Tibial artery (tissue), 4 donors: ENCODE measurements at regions not wholly inside any gene's neighbourhood (a gene's known extent, or its start where the extent isn't known, plus 50 kb on each side); places are given as distances from the start of the nearest gene placed in this dataset.
A peak's percentile ranks its signal among the peaks of the same experiment; 100 is the strongest.

ENCODE experiments used
- DNase-seq, 2 donors: peaks; one replicate each; pipeline ENCODE4 v3.0.0-alpha.2; 2019
- H3K27ac ChIP-seq, 2 donors: fragments of 200-600 bp; sonication (generic) in 1 of 2; 1 replicate in 1 of 2; 2 replicates in 1 of 2; pipeline ENCODE4 v1.5.1; 2018 to 2019; ENCODE audit warnings: mild to moderate bottlenecking in 1 of 2
- H3K27me3 ChIP-seq, 2 donors: fragments of 200-600 bp; sonication (generic) in 1 of 2; one replicate each; pipeline versions ENCODE4 v1.5.1 to v1.6.0; 2016 to 2019
- H3K36me3 ChIP-seq, 3 donors: fragments of 200-600 bp; sonication (generic) in 2 of 3; one replicate each; pipeline ENCODE4 v1.5.1; 2016 to 2019; ENCODE audit warnings: mild to moderate bottlenecking in 2 of 3
- H3K4me1 ChIP-seq, 4 donors: fragments of 200-600 bp; sonication (generic) in 2 of 4; 1 replicate in 3 of 4; 2 replicates in 1 of 4; pipeline ENCODE4 v1.5.1; 2016 to 2019
- H3K4me3 ChIP-seq, 2 donors: fragments of 200-600 bp; sonication (generic) in 1 of 2; 1 replicate in 1 of 2; 2 replicates in 1 of 2; pipeline ENCODE4 v1.5.1; 2018 to 2019; ENCODE audit warnings: mild to moderate bottlenecking in 2 of 2
- H3K9me3 ChIP-seq, 3 donors: fragments of 200-600 bp; sonication (generic) in 1 of 3; one replicate each; pipeline ENCODE4 v1.5.1; 2016 to 2019
- CTCF ChIP-seq, 2 experiments: fragments of 200-600 bp in 1 of 2; fragments of 450-650 bp in 1 of 2; IDR thresholded peaks; one replicate each; pipeline ENCODE4 v1.5.1; 2017 to 2019; ENCODE audit warnings: antibody characterized with exemption in 2 of 2, mild to moderate bottlenecking in 1 of 2, moderate library complexity in 1 of 2
- intact Hi-C: fragments of 100-400 bp; cut with DNase I; formaldehyde crosslinking; loops from one replicate; pipeline ENCODE4 v1.15.0; 2023; ENCODE audit warnings: low total_unique reads

- no peak for DNase-seq
- Histone ChIP-seq H3K27ac (no peak overlapping the region), H3K4me3 (no peak overlapping the region), H3K4me1 (peaks cover 0 to 9% (median 9%) of the 10 kb centered on the region in 4 donors), H3K9me3 (no peaks in the 10 kb centered on the region), H3K27me3 (peaks cover 0 to 6% of the 10 kb centered on the region in 2 donors), H3K36me3 (no peaks in the 10 kb centered on the region)
- intact Hi-C loops: no loop called here
- no peak for TF ChIP-seq CTCF (IDR thresholded peaks at IDR 0.05)
These were observed 70.6 kb upstream of the SLC24A4 start for GRCh38 chr14:92252323-92252722.

GRCh38 chr14:92253381-92253894, 69.5 kb upstream of the SLC24A4 start:
- H3K36me3 ChIP-seq: no peaks in the 10 kb centered on the region
- H3K9me3 ChIP-seq: no peaks in the 10 kb centered on the region
- no peak for DNase-seq
- peaks cover 0 to 9% (median 9%) of the 10 kb centered on the region in 4 donors for H3K4me1 ChIP-seq
- TF ChIP-seq CTCF (IDR thresholded peaks at IDR 0.05): no peak
- peaks cover 0 to 8% of the 10 kb centered on the region in 2 donors for H3K27me3 ChIP-seq
- intact Hi-C loops: no loop called here
- H3K27ac ChIP-seq: no peak overlapping the region
- H3K4me3 ChIP-seq: no peak overlapping the region

GRCh38 chr14:92254786-92255185, 68.2 kb upstream of the SLC24A4 start:
- peak overlapping the region; percentile 5 to 25 for H3K4me3 ChIP-seq
- TF ChIP-seq CTCF (IDR thresholded peaks at IDR 0.05): peak; percentile 7 to 10
- no peaks in the 10 kb centered on the region for H3K36me3 ChIP-seq
- H3K27me3 ChIP-seq: peaks cover 0 to 8% of the 10 kb centered on the region in 2 donors
- intact Hi-C loops: no loop called here
- peaks cover 0 to 9% (median 9%) of the 10 kb centered on the region in 4 donors for H3K4me1 ChIP-seq
- DNase-seq: peak; percentile 52 to 69
- H3K27ac ChIP-seq: no peak overlapping the region
- no peaks in the 10 kb centered on the region for H3K9me3 ChIP-seq

- DNase-seq: no peak
- H3K9me3 ChIP-seq: no peaks in the 10 kb centered on the region
- H3K36me3 ChIP-seq: no peaks in the 10 kb centered on the region
- H3K27ac ChIP-seq: no peak overlapping the region
- intact Hi-C loops: no loop called here
- peaks cover 0 to 15% (median 9%) of the 10 kb centered on the region in 4 donors for H3K4me1 ChIP-seq
- peaks cover 0 to 8% of the 10 kb centered on the region in 2 donors for H3K27me3 ChIP-seq
- no peak overlapping the region for H3K4me3 ChIP-seq
- no peak for TF ChIP-seq CTCF (IDR thresholded peaks at IDR 0.05)
These were observed 64.0 kb upstream of the SLC24A4 start for GRCh38 chr14:92258934-92259333.

GRCh38 chr14:92259613-92260357, 63.2 kb upstream of the SLC24A4 start:
- H3K36me3 ChIP-seq: no peaks in the 10 kb centered on the region
- no peak for DNase-seq
- TF ChIP-seq CTCF (IDR thresholded peaks at IDR 0.05): no peak
- H3K4me1 ChIP-seq: peaks cover 0 to 15% (median 6%) of the 10 kb centered on the region in 4 donors
- intact Hi-C loops: no loop called here
- H3K9me3 ChIP-seq: no peaks in the 10 kb centered on the region
- peaks cover 0 to 8% of the 10 kb centered on the region in 2 donors for H3K27me3 ChIP-seq
- H3K4me3 ChIP-seq: no peak overlapping the region
- H3K27ac ChIP-seq: no peak overlapping the region
